ENCODE measurements at regions not wholly inside any gene's neighbourhood (a gene's known extent, or its start where the extent isn't known, plus 50 kb on each side); places are given as distances from the start of the nearest gene placed in this dataset.

GRCh38 chr5:27269766-27270165 is 231.4 kb upstream of the CDH9 start:
- CTCF ChIA-PET, result no interaction called here
- H3K36me3 Mint-ChIP-seq (ENCODE audit: low read depth), result no peaks in the 10 kb centered on the region
- H3K4me3 Mint-ChIP-seq, result no peak overlapping the region
- no peaks in the 10 kb centered on the region for H3K27me3 Mint-ChIP-seq
- POLR2A ChIA-PET, result no interaction called here
- TF ChIP-seq CTCF (IDR thresholded peaks at IDR 0.05), result no peak
- peaks cover 10% of the 10 kb centered on the region for H3K9me3 Mint-ChIP-seq
- intact Hi-C loops (cut with micrococcal nuclease), result no loop called here
- DNase-seq (no peak), ATAC-seq (no peak)
- no peaks in the 10 kb centered on the region for H3K4me1 Mint-ChIP-seq (ENCODE audit: low read depth)
- no peak overlapping the region for H3K27ac Mint-ChIP-seq

- DNase-seq, result no peak
- H3K9me3 Mint-ChIP-seq, result peaks cover 13% of the 10 kb centered on the region
- H3K27ac Mint-ChIP-seq, result no peak overlapping the region
- ChIA-PET CTCF (no interaction called here), POLR2A (no interaction called here)
- H3K4me3 Mint-ChIP-seq, result no peak overlapping the region
- intact Hi-C loops (cut with micrococcal nuclease), result no loop called here
- ATAC-seq, result no peak
- H3K4me1 Mint-ChIP-seq (ENCODE audit: low read depth), result no peaks in the 10 kb centered on the region
- H3K27me3 Mint-ChIP-seq, result no peaks in the 10 kb centered on the region
- TF ChIP-seq CTCF (IDR thresholded peaks at IDR 0.05), result no peak
- no peaks in the 10 kb centered on the region for H3K36me3 Mint-ChIP-seq (ENCODE audit: low read depth)
Observed at GRCh38 chr5:27267209-27267824, 228.9 kb upstream of the CDH9 start.

GRCh38 chr5:27266184-27266583 is 227.8 kb upstream of the CDH9 start:
- intact Hi-C loops (cut with micrococcal nuclease), result no loop called here
- no peak for TF ChIP-seq CTCF (IDR thresholded peaks at IDR 0.05)
- ChIA-PET POLR2A (no interaction called here), CTCF (no interaction called here)
- Mint-ChIP-seq H3K4me3 (no peak overlapping the region), H3K4me1 (ENCODE audit: low read depth) (no peaks in the 10 kb centered on the region), H3K27me3 (no peaks in the 10 kb centered on the region), H3K27ac (no peak overlapping the region), H3K9me3 (peaks cover 13% of the 10 kb centered on the region), H3K36me3 (ENCODE audit: low read depth) (no peaks in the 10 kb centered on the region)
- DNase-seq (no peak), ATAC-seq (no peak)

- TF ChIP-seq CTCF (IDR thresholded peaks at IDR 0.05), result no peak
- peaks cover 8% of the 10 kb centered on the region for H3K9me3 Mint-ChIP-seq
- no peaks in the 10 kb centered on the region for H3K36me3 Mint-ChIP-seq (ENCODE audit: low read depth)
- DNase-seq (no peak), ATAC-seq (no peak)
- no peaks in the 10 kb centered on the region for H3K4me1 Mint-ChIP-seq (ENCODE audit: low read depth)
- POLR2A ChIA-PET, result no interaction called here
- intact Hi-C loops (cut with micrococcal nuclease), result no loop called here
- H3K27me3 Mint-ChIP-seq, result no peaks in the 10 kb centered on the region
- CTCF ChIA-PET, result no interaction called here
- H3K27ac Mint-ChIP-seq, result no peak overlapping the region
- no peak overlapping the region for H3K4me3 Mint-ChIP-seq
Observed at GRCh38 chr5:27257696-27258095, 219.3 kb upstream of the CDH9 start.

GRCh38 chr5:27252911-27253310 is 214.5 kb upstream of the CDH9 start:
- ATAC-seq (no peak), DNase-seq (no peak)
- intact Hi-C loops (cut with micrococcal nuclease), result no loop called here
- H3K4me1 Mint-ChIP-seq (ENCODE audit: low read depth), result no peaks in the 10 kb centered on the region
- POLR2A ChIA-PET, result no interaction called here
- H3K9me3 Mint-ChIP-seq, result peaks cover 3% of the 10 kb centered on the region
- no peaks in the 10 kb centered on the region for H3K27me3 Mint-ChIP-seq
- TF ChIP-seq CTCF (IDR thresholded peaks at IDR 0.05), result no peak
- CTCF ChIA-PET, result no interaction called here
- no peak overlapping the region for H3K27ac Mint-ChIP-seq
- H3K4me3 Mint-ChIP-seq, result no peak overlapping the region
- H3K36me3 Mint-ChIP-seq (ENCODE audit: low read depth), result no peaks in the 10 kb centered on the region
